Heart right ventricle (tissue), 16 donors: ENCODE measurements at regions not wholly inside any gene's neighbourhood (a gene's known extent, or its start where the extent isn't known, plus 50 kb on each side); places are given as distances from the start of the nearest gene placed in this dataset.

Source experiments
- ATAC-seq, 8 donors: fragments of 200-7000 bp; cut with Tn5 transposase; one replicate each; pipeline ENCODE4 v1.9.1; 2020; ENCODE audit warnings: mild to moderate bottlenecking in 8 of 8, moderate library complexity in 8 of 8, moderate number of reproducible peaks in 1 of 8
- DNase-seq, 2 donors: peaks; one replicate each; pipeline ENCODE4 v3.0.0-alpha.2; 2020
- H3K27ac ChIP-seq, 10 donors: fragments of 200-600 bp; sonication (generic) in 2 of 10; one replicate each; pipeline versions ENCODE4 v1.5.0 to v1.8.0; 2020 to 2022; ENCODE audit warnings: mild to moderate bottlenecking in 3 of 10
- H3K27me3 ChIP-seq, 7 donors: fragments of 200-600 bp; one replicate each; pipeline ENCODE4 v1.8.0; 2021 to 2022; ENCODE audit warnings: mild to moderate bottlenecking in 2 of 7
- H3K36me3 ChIP-seq, 9 donors: fragments of 200-600 bp; sonication (generic) in 1 of 9; one replicate each; pipeline versions ENCODE4 v1.5.0 to v1.8.0; 2020 to 2022; ENCODE audit warnings: mild to moderate bottlenecking in 2 of 9
- H3K4me1 ChIP-seq, 9 donors: fragments of 200-600 bp; sonication (generic) in 1 of 9; one replicate each; pipeline versions ENCODE4 v1.5.0 to v1.8.0; 2020 to 2022; ENCODE audit warnings: mild to moderate bottlenecking in 4 of 9
- H3K4me3 ChIP-seq, 10 donors: fragments of 200-600 bp; sonication (generic) in 2 of 10; one replicate each; pipeline versions ENCODE4 v1.5.0 to v1.8.0; 2020 to 2022; ENCODE audit warnings: mild to moderate bottlenecking in 7 of 10, moderate library complexity in 2 of 10
- H3K9me3 ChIP-seq, 11 donors: fragments of 200-600 bp in 10 of 11; sonication (generic) in 2 of 11; one replicate each; pipeline versions ENCODE4 v1.5.0 to v1.8.0; 2013 to 2022; ENCODE audit warnings: mild to moderate bottlenecking in 2 of 11, control low read depth in 1 of 11, moderate library complexity in 1 of 11
- CTCF ChIP-seq, 9 donors: fragments of 200-600 bp; sonication (generic) in 2 of 9; IDR thresholded peaks; one replicate each; pipeline versions ENCODE4 v1.5.0 to v1.8.0; 2021 to 2022; ENCODE audit warnings: antibody characterized with exemption in 9 of 9, mild to moderate bottlenecking in 5 of 9, moderate library complexity in 1 of 9
- WGBS, 2 donors: extraction: QIAGEN DNeasy Blood & Tissue Kit; methylation state at CpG; one replicate each; pipeline ENCODE4 v1.1.7; 2013; ENCODE audit warnings: inconsistent platforms in 1 of 2; 5-methylcytosine and 5-hydroxymethylcytosine counted together
- intact Hi-C, 10 donors: fragments of 100-400 bp; cut with DNase I; formaldehyde crosslinking; loops; one replicate each; pipeline versions ENCODE4 v1.11.1 to v1.14.2; 2022
- donor health status: Arrhythmogenic right ventricular cardiomyopathy.
- donor health status: ischemic (EF 13 %, LVEDD 7.1; RV severe dilation, severe dysfunction).
- donor health status: healthy with polysubstance abuse.
- donor health status: DM: no; HTN: yes; CAD: no.
- donor health status: DM: no; HTN: no; CAD: no.
- donor health status: ischemic (EF 25% LVEDD 6.9; RV normal size, moderate dysfunction).
- donor health status: ischemic (EF 25% LVEDD 5.7; RV mildly dilated, moderate dysfunction).
- donor health status: healthy.
- donor health status: DM: yes; HTN: yes; CAD: no.
- donor health status: Ischemic cardiomyopathy.
- donor health status: ischemic (EF 35%, LVEDD 5.7; RV mildly dilated, moderate dysfunction).
- donor health status: nonischemic (EF 11% LVEDD 7.7; RV severe dilation, severe dysfunction).
- donor health status: DM: yes; HTN: yes; CAD: no.
- donor health status: PGD.
- donor health status: ischemic (EF 29% LVEDD 5.4; RV normal size, mild dysfunction).
- donor health status: nonischemic (EF 23%, LVEDD 6.1; RV moderate dilation, normal function).

GRCh38 chr2:66084948-66085590 is 349.9 kb upstream of the MEIS1 start:
- H3K36me3 ChIP-seq = no peaks in the 10 kb centered on the region
- intact Hi-C loops = no loop called here
- ATAC-seq = no peak

DNA sequence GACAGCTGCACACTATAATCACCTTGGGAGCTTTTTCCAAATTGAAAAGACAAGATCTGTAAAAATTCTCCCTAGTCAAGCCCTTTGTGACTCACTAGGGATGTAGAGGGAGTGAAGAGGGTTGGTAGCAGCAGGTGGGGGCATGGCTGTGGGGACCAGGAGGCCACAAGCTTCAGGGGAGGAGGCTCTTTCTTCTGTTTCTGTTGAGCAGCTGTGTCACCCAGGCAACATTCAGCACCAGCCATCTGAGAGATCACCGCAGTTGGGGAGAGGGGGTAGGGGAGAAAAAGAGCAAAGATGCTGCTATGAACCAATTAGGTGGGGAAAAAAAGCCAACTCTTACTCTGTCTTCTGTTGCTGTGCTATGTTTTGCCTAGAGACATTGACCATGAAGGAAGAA is 352.3 kb upstream of the MEIS1 start:
- Histone ChIP-seq H3K4me3 (no peak overlapping the region), H3K27ac (no peak overlapping the region), H3K36me3 (no peaks in the 10 kb centered on the region), H3K27me3 (peaks cover 0 to 15% (median 5%) of the 10 kb centered on the region in 7 donors), H3K4me1 (no peaks in the 10 kb centered on the region), H3K9me3 (peaks cover 0 to 8% (median 0%) of the 10 kb centered on the region in 11 donors)
- intact Hi-C loops = no loop called here
- no peak for ATAC-seq
- no peak for TF ChIP-seq CTCF (IDR thresholded peaks at IDR 0.05)
- WGBS, 2 donors = 62 to 69% methylated on average over 1 of the region's 1 CpG
- no peak for DNase-seq

More at GRCh38 chr2:66084948-66085590, 349.9 kb upstream of the MEIS1 start:
- peaks cover 0 to 14% (median 0%) of the 10 kb centered on the region in 11 donors for H3K9me3 ChIP-seq
- no peak for DNase-seq
- H3K4me3 ChIP-seq = no peak overlapping the region
- WGBS, 2 donors = 78 to 86% methylated on average over 9 of the region's 9 CpGs
- TF ChIP-seq CTCF (IDR thresholded peaks at IDR 0.05) = no peak
- peaks cover 0 to 10% (median 4%) of the 10 kb centered on the region in 7 donors for H3K27me3 ChIP-seq
- no peaks in the 10 kb centered on the region for H3K4me1 ChIP-seq
- no peak overlapping the region for H3K27ac ChIP-seq

- H3K27me3 ChIP-seq = peaks cover 0 to 15% (median 5%) of the 10 kb centered on the region in 7 donors
- no peak overlapping the region for H3K27ac ChIP-seq
- no peak for TF ChIP-seq CTCF (IDR thresholded peaks at IDR 0.05)
Observed at GRCh38 chr2:66080127-66080526, 354.8 kb upstream of the MEIS1 start.

DNA sequence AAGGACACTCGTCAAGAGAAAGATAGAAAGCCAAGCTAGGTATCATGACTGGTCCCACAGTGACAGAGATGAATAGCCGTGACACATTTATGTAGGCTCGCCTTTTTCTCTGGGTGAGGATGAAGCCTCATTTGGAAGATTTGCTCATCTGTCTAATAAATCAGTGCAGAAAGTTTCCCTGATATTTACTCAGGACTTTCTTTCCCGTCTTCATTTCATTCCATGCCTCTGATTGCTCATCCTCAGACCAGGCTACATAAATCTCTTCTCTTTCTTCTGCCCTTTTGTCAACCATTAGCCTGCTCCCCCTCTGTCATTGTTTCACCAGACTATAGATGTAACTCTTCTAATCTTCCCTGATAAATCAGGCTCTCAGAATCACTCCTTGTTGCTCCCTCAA is 361.8 kb upstream of the MEIS1 start:
- H3K4me1 ChIP-seq = no peaks in the 10 kb centered on the region
- H3K27ac ChIP-seq = no peak overlapping the region
- ATAC-seq = no peak
- H3K27me3 ChIP-seq = peaks cover 0 to 3% (median 0%) of the 10 kb centered on the region in 7 donors
- intact Hi-C loops = no loop called here
- no peak overlapping the region for H3K4me3 ChIP-seq
- no peak for DNase-seq
- 77 to 84% methylated on average over 4 of the region's 4 CpGs for WGBS, 2 donors
- no peaks in the 10 kb centered on the region for H3K36me3 ChIP-seq
- no peak for TF ChIP-seq CTCF (IDR thresholded peaks at IDR 0.05)
- no peaks in the 10 kb centered on the region for H3K9me3 ChIP-seq

More at GRCh38 chr2:66080127-66080526, 354.8 kb upstream of the MEIS1 start:
- ATAC-seq = no peak
- DNase-seq = no peak
- H3K36me3 ChIP-seq = no peaks in the 10 kb centered on the region
- no peaks in the 10 kb centered on the region for H3K4me1 ChIP-seq
- intact Hi-C loops = no loop called here
- 32 to 40% methylated on average over 5 of the region's 5 CpGs for WGBS, 2 donors
- no peaks in the 10 kb centered on the region for H3K9me3 ChIP-seq
- no peak overlapping the region for H3K4me3 ChIP-seq
